ENCODE measurements at regions not wholly inside any gene's neighbourhood (a gene's known extent, or its start where the extent isn't known, plus 50 kb on each side); places are given as distances from the start of the nearest gene placed in this dataset.
A peak's percentile ranks its signal among the peaks of the same experiment; 100 is the strongest.

DNA sequence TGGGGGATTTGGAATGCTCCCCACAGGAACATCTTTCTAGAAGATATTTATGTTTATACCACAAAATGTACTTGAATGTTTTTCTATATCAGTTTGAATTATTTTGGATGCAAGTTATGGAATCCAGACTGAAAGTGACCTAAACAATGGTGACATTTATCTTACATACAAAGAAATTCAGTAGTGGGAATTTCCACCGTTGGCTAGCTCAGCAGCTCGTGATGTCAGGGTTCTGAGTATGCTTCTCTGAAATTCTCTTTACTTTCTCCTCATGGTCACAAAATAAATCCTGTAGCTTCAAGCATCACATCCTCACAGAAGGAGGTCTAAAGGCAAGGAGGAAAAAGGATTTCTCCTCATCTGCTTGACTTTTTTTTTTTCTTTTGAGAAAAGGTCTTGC, 105.3 kb downstream of the AKAIN1 start:
- no peak for DNase-seq

DNA sequence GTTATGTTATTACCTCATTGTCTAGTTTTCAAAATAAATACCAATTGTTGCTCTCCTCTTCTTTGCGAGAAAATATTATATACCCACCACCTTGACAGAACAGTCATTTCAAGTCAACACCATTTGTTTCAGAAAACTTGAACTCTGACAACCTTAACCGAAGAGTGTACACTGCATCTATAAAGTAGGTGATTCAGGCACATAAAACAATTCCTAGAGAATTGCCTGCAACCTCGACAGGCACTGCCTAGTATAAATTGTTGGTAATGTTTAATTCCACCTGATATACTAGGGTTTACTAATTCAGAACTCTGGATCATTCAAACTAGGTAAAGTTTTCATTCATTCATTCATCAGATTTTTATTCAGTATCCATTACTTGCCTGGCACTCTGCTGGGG, 121.8 kb downstream of the AKAIN1 start:
- DNase-seq: no peak

DNA sequence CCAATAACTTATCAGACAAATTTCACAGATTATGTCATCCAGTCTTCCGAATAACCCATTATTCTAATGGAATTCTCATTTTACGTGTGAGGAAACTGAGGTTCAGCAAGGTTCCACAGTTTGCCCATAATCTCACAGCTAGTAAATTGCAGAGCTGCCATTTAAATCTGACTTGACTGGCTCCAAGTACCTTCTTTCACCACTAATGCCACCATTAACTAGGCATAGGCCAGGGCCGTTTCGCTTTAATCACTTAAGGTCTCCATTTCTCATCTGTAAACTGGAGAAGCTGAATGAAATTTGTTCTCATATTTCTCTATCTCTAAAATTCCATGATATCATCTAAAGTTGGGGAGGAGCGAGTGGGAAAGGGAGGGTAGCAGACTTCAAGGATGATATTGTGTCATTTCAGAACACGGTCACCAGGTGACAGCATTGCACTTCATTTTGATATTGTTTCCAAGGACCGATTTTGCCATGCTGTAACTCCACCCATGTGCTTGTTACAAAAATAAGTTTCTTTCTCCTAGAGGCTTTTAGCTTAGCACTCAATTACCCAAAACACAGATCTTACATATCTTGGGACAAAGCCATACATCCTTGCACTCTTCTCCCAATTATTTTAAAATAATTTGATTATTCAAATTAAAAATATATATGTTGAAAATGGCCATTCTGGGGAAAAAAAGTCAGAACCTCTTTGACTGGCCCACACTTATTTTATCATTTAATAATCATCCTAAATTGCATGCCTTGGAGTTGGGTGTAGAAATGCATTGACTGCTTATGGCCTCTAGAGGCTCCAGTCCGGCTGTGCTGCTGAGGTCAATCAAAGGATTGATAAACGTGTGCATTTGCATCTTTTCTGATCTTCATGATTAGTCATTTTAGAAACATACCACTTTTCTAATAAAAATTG, 123.8 kb downstream of the AKAIN1 start:
- DNase-seq: no peak

- no peak for DNase-seq
Observed at GRCh38 chr18:5068851-5069250, 128.2 kb downstream of the AKAIN1 start.

- no peak for DNase-seq
Observed at GRCh38 chr18:5066380-5066977, 130.6 kb downstream of the AKAIN1 start.

- no peak for DNase-seq
Observed at GRCh38 chr18:5065615-5066014, 131.4 kb downstream of the AKAIN1 start.

GRCh38 chr18:5064841-5065370, 132.2 kb downstream of the AKAIN1 start:
- DNase-seq: no peak

GRCh38 chr18:5061785-5062184, 135.3 kb downstream of the AKAIN1 start:
- DNase-seq: no peak

DNA sequence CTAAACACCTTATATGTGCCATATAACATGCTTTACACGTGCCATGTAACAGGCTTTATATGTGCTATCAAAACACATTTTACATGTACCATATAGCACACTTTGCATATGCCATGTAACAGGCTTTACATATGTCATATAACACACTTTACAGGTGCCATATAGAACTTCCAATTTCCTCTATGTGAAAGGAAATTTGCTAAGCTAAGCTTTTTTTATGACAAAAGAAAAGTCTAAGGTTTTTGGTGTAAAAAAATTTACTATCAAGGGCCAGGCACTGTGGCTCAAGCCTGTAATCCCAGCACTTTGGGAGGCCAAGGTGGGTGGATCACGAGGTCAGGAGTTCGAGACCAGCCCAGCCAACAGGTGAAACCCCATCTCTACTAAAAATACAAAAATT, 136.5 kb downstream of the AKAIN1 start:
- no peak for DNase-seq

- no peak for DNase-seq
Observed at GRCh38 chr18:5059696-5060032, 137.4 kb downstream of the AKAIN1 start.

DNA sequence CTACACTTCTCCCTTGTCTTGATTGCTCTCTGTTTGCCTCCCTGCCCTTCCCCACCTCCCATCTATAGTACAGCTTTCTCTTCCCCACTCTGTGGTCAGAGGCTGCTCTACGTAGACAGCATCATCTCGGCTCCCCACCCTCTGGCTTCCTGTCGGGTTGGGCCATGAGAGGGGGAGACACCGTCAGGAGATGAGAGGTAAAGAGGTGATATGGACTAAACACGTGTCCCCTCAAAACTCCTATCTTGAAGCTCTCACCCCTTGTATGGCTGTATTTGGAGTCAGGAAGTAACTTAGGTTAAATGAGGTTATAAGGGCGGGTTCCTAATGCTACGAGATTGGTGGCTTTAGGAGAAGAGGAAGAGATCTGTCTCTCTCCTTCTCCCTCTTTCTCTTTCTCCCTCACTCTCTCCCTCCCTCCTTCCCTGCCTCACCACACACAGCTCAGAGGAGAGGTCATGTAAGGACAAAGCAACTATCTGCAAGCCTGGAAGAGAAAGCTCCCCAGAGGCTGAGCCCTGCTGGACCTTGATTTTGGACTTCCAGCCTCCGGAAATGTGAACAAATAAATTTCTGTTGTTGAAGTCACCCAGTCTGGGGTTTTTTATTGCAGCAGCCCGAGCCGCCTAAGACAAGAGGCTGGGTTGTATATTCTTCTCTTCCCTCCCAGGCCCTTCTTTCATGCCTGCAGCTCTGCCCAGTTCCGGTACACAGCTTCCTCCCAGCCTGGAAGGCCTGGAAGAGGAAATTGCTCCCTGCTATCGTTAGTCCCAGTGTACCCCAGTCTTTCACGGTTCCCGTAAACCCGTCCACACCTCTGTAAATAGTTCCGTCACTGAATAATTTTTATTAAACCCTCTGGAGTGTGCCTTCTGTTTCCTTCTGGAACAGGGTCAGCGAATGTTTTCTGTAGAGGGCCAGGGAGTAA, 138.0 kb downstream of the AKAIN1 start:
- DNase-seq: peak; percentile 24

- DNase-seq: peak; percentile 48
Observed at GRCh38 chr18:5057386-5058348, 139.4 kb downstream of the AKAIN1 start.

- DNase-seq: no peak
Observed at GRCh38 chr18:5052491-5052890, 144.6 kb downstream of the AKAIN1 start.

- no peak for DNase-seq
Observed at GRCh38 chr18:5051207-5051606, 145.8 kb downstream of the AKAIN1 start.

DNA sequence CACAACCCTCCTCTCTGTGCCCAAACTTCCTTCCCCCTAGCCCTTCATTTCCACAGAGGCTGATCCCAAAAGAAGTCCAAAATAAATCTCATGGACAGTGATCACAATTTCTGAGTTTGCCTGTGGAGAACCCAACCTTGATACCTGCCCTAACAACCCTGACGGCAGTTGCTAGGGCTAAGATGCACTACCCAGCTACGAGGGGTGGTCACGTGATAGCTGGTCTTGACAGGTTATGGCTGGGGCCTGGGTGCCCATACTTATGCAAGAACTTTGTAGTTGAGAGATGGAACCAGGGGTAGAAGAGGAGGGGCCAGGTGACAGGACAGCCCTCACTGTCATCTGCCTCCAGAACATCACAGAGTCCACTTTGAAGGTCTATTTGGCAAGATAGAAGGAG, 147.9 kb downstream of the AKAIN1 start:
- no peak for DNase-seq

DNA sequence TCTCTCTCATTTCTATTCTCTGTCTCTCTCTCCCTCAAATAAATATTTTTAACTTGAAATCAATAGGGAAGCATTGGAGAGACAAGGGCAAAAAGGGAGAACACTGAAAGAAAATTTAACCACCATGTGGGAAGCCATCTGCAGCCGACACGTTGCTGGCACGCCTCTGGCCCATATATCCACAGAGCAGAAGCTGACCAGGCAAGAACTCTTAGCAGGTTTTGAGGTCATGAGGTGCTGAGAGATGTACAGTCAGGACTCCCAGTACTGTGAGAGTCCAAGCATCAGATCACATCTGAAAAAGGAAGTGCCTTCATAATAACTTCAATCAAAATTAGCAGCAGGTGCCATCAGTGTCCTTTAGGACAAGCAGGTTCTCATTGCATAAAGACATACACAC, 156.6 kb downstream of the AKAIN1 start:
- no peak for DNase-seq

DNA sequence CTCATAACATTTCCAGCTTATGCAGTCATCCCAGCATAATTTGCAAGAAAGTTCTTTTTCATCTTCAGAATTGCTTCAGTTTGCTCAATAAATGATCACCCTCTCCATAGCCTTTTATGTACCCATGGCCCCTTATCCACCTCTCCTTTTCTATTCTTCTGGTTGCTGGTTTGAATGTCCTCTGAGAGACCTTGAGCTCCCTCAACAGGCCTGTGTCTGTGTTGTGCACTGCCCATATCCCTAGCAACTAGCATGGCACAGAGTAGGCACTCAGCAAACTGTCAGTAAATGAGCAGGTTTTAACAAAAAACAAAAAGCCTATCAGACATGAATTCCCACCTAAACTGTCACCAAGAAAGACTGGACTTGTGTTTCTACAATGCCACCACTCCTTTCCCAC, 160.5 kb downstream of the AKAIN1 start:
- no peak for DNase-seq

- no peak for DNase-seq
Observed at GRCh38 chr18:5031216-5031615, 165.8 kb downstream of the AKAIN1 start.

DNA sequence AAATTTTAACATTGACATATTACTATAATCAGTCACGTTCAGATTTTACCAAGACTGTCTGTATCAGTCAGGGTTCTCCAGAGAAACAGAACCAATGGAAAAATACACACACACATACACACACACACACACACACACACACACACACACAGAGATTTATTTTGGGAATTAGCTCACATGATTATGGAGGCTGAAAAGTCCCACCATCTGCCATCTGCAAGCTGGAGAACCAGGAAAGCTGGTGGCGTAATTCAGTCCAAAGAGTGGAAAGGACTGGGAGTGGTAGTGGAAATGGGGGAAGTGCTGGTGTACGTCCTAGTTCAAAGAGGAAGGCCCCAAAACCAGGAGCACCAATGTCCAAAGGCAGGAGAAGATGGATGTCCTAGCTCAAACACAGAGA, 166.4 kb downstream of the AKAIN1 start:
- no peak for DNase-seq

- no peak for DNase-seq
Observed at GRCh38 chr18:5029592-5029991, 167.5 kb downstream of the AKAIN1 start.

GRCh38 chr18:5024741-5025140, 172.3 kb downstream of the AKAIN1 start:
- DNase-seq: no peak

- no peak for DNase-seq
Observed at GRCh38 chr18:5021558-5021957, 175.5 kb downstream of the AKAIN1 start.
